ENCODE measurements at regions not wholly inside any gene's neighbourhood (a gene's known extent, or its start where the extent isn't known, plus 50 kb on each side); places are given as distances from the start of the nearest gene placed in this dataset.

GRCh38 chr1:87842156-87842555 lies 513.5 kb downstream of the LMO4 start:
- Mint-ChIP-seq H3K4me1 (peaks cover 0 to 2% of the 10 kb centered on the region in 2 donors), H3K4me3 (no peak overlapping the region)

GRCh38 chr1:87844251-87844650 lies 515.6 kb downstream of the LMO4 start:
- H3K4me1 Mint-ChIP-seq: peaks cover 0 to 2% of the 10 kb centered on the region in 2 donors
- H3K9me3 Mint-ChIP-seq: no peaks in the 10 kb centered on the region
- no peaks in the 10 kb centered on the region for H3K36me3 Mint-ChIP-seq
- peaks cover 0 to 5% of the 10 kb centered on the region in 2 donors for H3K27me3 Mint-ChIP-seq
- no peak overlapping the region for H3K27ac Mint-ChIP-seq
- H3K4me3 Mint-ChIP-seq: no peak overlapping the region
- no peak for ATAC-seq (replicated peaks)
- DNase-seq: no peak

More at GRCh38 chr1:87842156-87842555, 513.5 kb downstream of the LMO4 start:
- no peak for ATAC-seq (replicated peaks)
- DNase-seq: no peak
- no peak overlapping the region for H3K27ac Mint-ChIP-seq
- peaks cover 0 to 5% of the 10 kb centered on the region in 2 donors for H3K27me3 Mint-ChIP-seq
- H3K36me3 Mint-ChIP-seq: no peaks in the 10 kb centered on the region
- no peaks in the 10 kb centered on the region for H3K9me3 Mint-ChIP-seq

DNA sequence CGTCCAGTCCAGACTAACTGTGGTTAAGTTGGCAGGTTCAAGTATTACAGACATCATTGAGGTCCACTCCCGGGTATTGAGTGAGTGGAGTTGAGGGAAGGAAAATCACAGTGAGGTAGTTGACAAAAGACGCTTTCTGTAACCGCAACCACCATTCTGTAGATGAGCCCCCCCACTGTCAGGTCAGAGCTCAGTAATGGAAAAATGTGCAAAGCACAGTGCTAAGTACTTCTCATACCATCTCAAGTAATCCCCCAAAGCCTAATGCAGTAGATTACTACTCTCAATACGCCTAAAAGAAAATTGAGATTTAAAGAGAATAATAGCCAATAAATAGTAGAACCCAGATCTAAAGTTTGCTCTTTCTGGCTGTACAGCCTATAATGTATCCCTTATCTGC lies 522.8 kb downstream of the LMO4 start:
- no peaks in the 10 kb centered on the region for H3K9me3 Mint-ChIP-seq
- peaks cover 0 to 5% of the 10 kb centered on the region in 2 donors for H3K27me3 Mint-ChIP-seq
- ATAC-seq (replicated peaks) (no peak), DNase-seq (no peak)
- H3K27ac Mint-ChIP-seq: no peak overlapping the region
- no peaks in the 10 kb centered on the region for H3K36me3 Mint-ChIP-seq
- H3K4me3 Mint-ChIP-seq: no peak overlapping the region
- no peaks in the 10 kb centered on the region for H3K4me1 Mint-ChIP-seq

DNA sequence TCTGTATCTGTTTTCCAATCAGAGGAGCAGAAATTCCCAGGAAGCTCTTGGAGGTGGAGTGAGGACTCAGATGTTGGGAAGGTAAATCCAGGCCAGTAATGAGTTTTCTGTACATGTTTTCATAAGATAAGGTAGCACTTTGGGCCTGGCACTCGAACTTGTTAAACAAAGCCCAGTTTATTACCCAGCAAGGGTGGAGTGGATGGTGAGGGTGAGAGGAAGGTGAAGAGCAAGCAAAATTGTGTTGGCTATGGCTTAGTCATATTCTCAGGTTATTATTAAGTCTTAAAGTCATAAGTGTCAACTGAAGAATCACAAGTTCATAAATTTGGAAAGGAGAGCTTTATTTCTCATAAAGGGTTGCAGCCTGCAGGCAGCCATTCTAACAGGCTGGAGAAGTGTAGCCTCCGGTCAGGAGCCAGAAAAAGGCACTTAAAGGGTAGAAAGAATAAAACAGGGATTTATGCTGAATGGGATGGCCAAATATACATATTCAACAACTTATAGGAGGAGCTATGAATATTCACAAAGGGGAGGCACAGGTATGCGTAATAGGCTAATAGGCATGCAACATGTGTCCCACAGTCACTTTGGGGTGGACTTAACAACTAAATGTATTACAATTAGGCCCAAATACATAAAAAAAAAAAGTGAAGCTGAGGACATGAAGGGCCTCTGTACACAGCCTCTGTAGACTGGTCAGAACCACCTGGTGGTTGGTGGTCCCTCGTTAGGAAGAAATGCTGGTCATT lies 523.9 kb downstream of the LMO4 start:
- Mint-ChIP-seq H3K36me3 (no peaks in the 10 kb centered on the region), H3K4me1 (no peaks in the 10 kb centered on the region), H3K9me3 (no peaks in the 10 kb centered on the region), H3K27ac (no peak overlapping the region), H3K27me3 (peaks cover 0 to 5% of the 10 kb centered on the region in 2 donors), H3K4me3 (no peak overlapping the region)
- ATAC-seq (replicated peaks) (no peak), DNase-seq (no peak)

GRCh38 chr1:87853576-87854351 lies 525.1 kb downstream of the LMO4 start:
- no peak overlapping the region for H3K4me3 Mint-ChIP-seq
- H3K36me3 Mint-ChIP-seq: no peaks in the 10 kb centered on the region
- no peaks in the 10 kb centered on the region for H3K9me3 Mint-ChIP-seq
- H3K27me3 Mint-ChIP-seq: peaks cover 0 to 5% of the 10 kb centered on the region in 2 donors
- DNase-seq (no peak), ATAC-seq (replicated peaks) (no peak)
- H3K4me1 Mint-ChIP-seq: no peaks in the 10 kb centered on the region
- H3K27ac Mint-ChIP-seq: no peak overlapping the region

DNA sequence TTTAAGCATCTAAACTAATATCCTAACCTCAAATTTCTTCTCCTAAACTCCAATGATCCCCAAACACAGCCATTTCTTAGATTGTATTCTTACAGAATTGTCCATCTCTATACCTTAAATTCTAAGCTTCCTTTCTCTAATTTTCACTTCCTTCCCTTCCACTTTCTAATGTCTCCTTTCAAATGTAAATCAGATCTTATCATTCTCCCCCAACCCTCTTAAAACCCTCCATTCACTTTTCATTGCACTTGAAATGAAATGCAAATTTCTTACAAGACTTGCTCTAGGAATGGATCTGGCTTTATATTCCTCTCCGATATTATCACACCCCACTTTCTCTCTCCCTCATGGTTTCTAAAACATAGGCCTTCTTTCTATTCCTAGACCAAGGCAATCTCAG lies 534.6 kb downstream of the LMO4 start:
- no peak overlapping the region for H3K4me3 Mint-ChIP-seq
- DNase-seq: no peak
- ATAC-seq (replicated peaks): no peak
- H3K27ac Mint-ChIP-seq: no peak overlapping the region
- H3K36me3 Mint-ChIP-seq: peaks cover 0 to 7% of the 10 kb centered on the region in 2 donors
- no peaks in the 10 kb centered on the region for H3K27me3 Mint-ChIP-seq
- H3K4me1 Mint-ChIP-seq: peaks cover 13 to 17% of the 10 kb centered on the region in 2 donors
- H3K9me3 Mint-ChIP-seq: peaks cover 5 to 15% of the 10 kb centered on the region in 2 donors

DNA sequence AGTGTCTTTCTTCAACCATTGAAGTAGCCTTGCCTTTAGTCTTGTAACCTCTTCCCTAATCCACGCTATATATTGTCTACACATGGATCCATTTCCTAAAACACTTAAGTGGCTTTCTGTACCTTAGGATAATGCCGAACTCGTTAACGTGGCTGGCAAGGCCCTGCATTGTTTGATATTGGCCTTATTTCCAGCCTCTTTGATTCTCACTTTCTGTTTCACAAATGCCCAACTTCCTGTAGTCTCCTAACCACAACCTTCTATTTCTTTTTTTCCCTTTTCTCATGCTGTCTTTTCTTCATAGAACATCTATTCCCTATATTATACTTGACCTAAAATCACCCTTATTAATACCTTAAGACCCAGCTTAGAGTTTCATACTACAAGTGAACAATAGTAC lies 536.0 kb downstream of the LMO4 start:
- no peaks in the 10 kb centered on the region for H3K27me3 Mint-ChIP-seq
- H3K4me3 Mint-ChIP-seq: peak overlapping the region; percentile 2 to 7
- peak overlapping the region; percentile 10 for H3K27ac Mint-ChIP-seq
- H3K4me1 Mint-ChIP-seq: peaks cover 18 to 28% of the 10 kb centered on the region in 2 donors
- DNase-seq (no peak), ATAC-seq (replicated peaks) (peak in 1 of 2 donors; percentile 48)
- peaks cover 0 to 7% of the 10 kb centered on the region in 2 donors for H3K36me3 Mint-ChIP-seq
- peaks cover 5 to 15% of the 10 kb centered on the region in 2 donors for H3K9me3 Mint-ChIP-seq

DNA sequence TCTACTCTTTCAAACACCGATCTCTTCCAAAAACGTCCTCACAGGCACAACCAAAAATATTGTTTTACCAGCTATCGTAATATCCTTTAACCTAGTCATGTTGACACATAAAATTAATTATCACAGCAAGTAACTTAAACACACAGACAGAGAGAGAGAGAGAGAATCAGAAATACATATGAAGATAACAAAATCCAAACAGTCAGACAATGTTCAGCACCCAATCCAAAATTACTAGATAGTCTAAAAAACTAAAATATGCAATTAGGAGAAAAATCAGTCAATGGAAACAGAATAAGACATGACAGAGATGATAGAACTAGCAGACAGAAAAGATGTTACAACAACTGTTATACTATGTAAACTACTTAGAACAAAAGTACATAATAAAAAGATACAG lies 537.7 kb downstream of the LMO4 start:
- Mint-ChIP-seq H3K36me3 (peaks cover 0 to 7% of the 10 kb centered on the region in 2 donors), H3K4me3 (no peak overlapping the region), H3K27ac (no peak overlapping the region), H3K4me1 (peaks cover 24 to 34% of the 10 kb centered on the region in 2 donors), H3K9me3 (peaks cover 7 to 15% of the 10 kb centered on the region in 2 donors), H3K27me3 (no peaks in the 10 kb centered on the region)
- ATAC-seq (replicated peaks) (no peak), DNase-seq (no peak)

- ATAC-seq (replicated peaks): no peak
- Mint-ChIP-seq H3K9me3 (peaks cover 7 to 15% of the 10 kb centered on the region in 2 donors), H3K4me1 (peaks cover 31 to 43% of the 10 kb centered on the region in 2 donors), H3K36me3 (peaks cover 0 to 7% of the 10 kb centered on the region in 2 donors), H3K27me3 (no peaks in the 10 kb centered on the region), H3K4me3 (no peak overlapping the region), H3K27ac (no peak overlapping the region)
- no peak for DNase-seq
These were observed 538.9 kb downstream of the LMO4 start for GRCh38 chr1:87867626-87868025.

- ATAC-seq (replicated peaks) (no peak), DNase-seq (no peak)
- Mint-ChIP-seq H3K27ac (no peak overlapping the region), H3K4me1 (peaks cover 23 to 31% of the 10 kb centered on the region in 2 donors), H3K9me3 (peaks cover 7 to 9% of the 10 kb centered on the region in 2 donors), H3K27me3 (no peaks in the 10 kb centered on the region), H3K4me3 (no peak overlapping the region), H3K36me3 (peaks cover 0 to 7% of the 10 kb centered on the region in 2 donors)
These were observed 540.9 kb downstream of the LMO4 start for GRCh38 chr1:87869567-87869966.

GRCh38 chr1:87872189-87872588 lies 543.5 kb downstream of the LMO4 start:
- Mint-ChIP-seq H3K27ac (peak overlapping the region; percentile 86), H3K9me3 (peaks cover 0 to 2% of the 10 kb centered on the region in 2 donors), H3K27me3 (no peaks in the 10 kb centered on the region), H3K4me1 (peaks cover 20 to 26% of the 10 kb centered on the region in 2 donors), H3K4me3 (peak overlapping the region; percentile 9 to 47), H3K36me3 (no peaks in the 10 kb centered on the region)
- DNase-seq (no peak), ATAC-seq (replicated peaks) (peak; percentile 51 to 66)

GRCh38 chr1:87872692-87873091 lies 544.0 kb downstream of the LMO4 start:
- Mint-ChIP-seq H3K4me3 (no peak overlapping the region), H3K9me3 (peaks cover 0 to 2% of the 10 kb centered on the region in 2 donors), H3K36me3 (no peaks in the 10 kb centered on the region), H3K4me1 (peaks cover 20 to 26% of the 10 kb centered on the region in 2 donors), H3K27me3 (no peaks in the 10 kb centered on the region), H3K27ac (no peak overlapping the region)
- DNase-seq (no peak), ATAC-seq (replicated peaks) (no peak)

DNA sequence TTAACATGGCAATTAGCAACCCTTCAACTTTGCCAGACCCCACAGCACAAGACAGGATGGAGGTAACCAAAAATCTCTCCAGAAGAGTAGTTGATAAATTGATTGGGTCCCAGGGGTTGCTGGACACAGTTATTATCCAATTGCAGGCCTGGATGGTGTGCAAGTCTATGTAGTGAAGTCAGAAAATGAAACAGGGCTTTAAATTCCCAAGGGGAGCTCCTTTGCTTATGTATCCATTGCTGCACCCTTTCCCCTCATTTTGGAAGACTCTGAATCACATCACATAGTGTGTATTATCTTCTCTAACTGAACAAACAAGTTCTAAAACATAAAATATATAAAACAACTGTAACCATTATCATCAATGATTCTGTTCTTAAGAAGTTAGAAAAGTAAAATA lies 550.2 kb downstream of the LMO4 start:
- H3K4me1 Mint-ChIP-seq: peaks cover 0 to 2% of the 10 kb centered on the region in 2 donors
- H3K36me3 Mint-ChIP-seq: no peaks in the 10 kb centered on the region
- DNase-seq (no peak), ATAC-seq (replicated peaks) (no peak)
- no peak overlapping the region for H3K4me3 Mint-ChIP-seq
- H3K27ac Mint-ChIP-seq: no peak overlapping the region
- H3K9me3 Mint-ChIP-seq: peaks cover 0 to 2% of the 10 kb centered on the region in 2 donors
- H3K27me3 Mint-ChIP-seq: no peaks in the 10 kb centered on the region

DNA sequence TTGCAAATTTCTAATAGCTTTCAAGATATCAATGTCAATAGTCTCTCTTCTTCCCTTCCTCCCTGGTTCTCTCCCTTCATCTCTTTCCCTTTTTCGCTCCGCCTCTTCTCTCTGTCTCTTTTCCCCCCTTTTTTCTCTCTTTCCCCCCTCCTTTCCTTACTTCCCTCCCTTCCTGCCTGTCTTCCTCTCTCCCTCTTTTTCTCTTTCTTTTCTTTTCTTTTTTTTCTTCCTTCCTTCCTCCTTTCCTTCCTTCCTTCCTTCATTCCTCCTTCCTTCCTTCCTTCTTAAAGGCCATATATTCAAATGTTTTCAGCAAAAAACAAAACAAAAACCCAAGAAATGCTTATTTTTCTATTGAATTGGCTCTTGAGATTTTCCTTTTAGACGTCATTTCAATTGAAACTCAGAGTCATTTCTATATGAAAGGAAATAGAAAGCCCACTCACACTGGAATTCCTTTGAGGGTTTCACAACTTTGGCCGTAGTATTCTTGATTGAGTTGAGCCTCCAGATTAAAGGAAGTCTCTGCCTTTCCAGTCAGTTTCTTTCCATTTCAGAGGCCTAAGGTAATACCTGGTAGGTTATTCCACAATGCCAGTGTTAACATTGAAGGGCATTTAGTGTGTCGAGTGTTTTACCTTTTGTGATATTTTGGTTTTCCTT lies 551.5 kb downstream of the LMO4 start:
- Mint-ChIP-seq H3K4me3 (no peak overlapping the region), H3K4me1 (peaks cover 0 to 2% of the 10 kb centered on the region in 2 donors), H3K9me3 (peaks cover 0 to 2% of the 10 kb centered on the region in 2 donors), H3K36me3 (no peaks in the 10 kb centered on the region), H3K27ac (no peak overlapping the region), H3K27me3 (no peaks in the 10 kb centered on the region)
- ATAC-seq (replicated peaks) (no peak), DNase-seq (no peak)

Data from stimulated activated naive B cell treated with anti-CD40 and anti-IgM and Interleukin-4, amounts not matched to agents 10 μg/mL and 1 μg/mL and 100 μg/mL, for 72 hours (primary cell).